KOPT-K1 (cell line): ENCODE measurements at regions not wholly inside any gene's neighbourhood (a gene's known extent, or its start where the extent isn't known, plus 50 kb on each side); places are given as distances from the start of the nearest gene placed in this dataset.

Experiments
- H3K27ac ChIP-seq: fragments of 200-600 bp; sonication (generic); 2 replicates; pipeline ENCODE4 v1.5.1; 2016; ENCODE audit warnings: antibody characterized with exemption, mild to moderate bottlenecking, low read depth, low read length; ENCODE audit not compliant: poor library complexity, severe bottlenecking
- H3K36me3 ChIP-seq: fragments of 200-600 bp; sonication (generic); 2 replicates; pipeline ENCODE4 v1.5.1; 2017; ENCODE audit warnings: antibody characterized with exemption, mild to moderate bottlenecking, low read length, moderate library complexity; ENCODE audit not compliant: insufficient read depth
- H3K9me3 ChIP-seq: fragments of 200-600 bp; sonication (generic); 2 replicates; pipeline ENCODE4 v1.5.1; 2017; ENCODE audit warnings: antibody characterized with exemption, low read length, mild to moderate bottlenecking; ENCODE audit not compliant: insufficient read depth, poor library complexity, severe bottlenecking

GRCh38 chr20:53706466-53707370 lies 113.1 kb upstream of the ZNF217 start:
- Histone ChIP-seq H3K9me3 (no peaks in the 10 kb centered on the region), H3K36me3 (no peaks in the 10 kb centered on the region), H3K27ac (peak overlapping the region; percentile 94)

- Histone ChIP-seq H3K36me3 (no peaks in the 10 kb centered on the region), H3K27ac (peak overlapping the region; percentile 94), H3K9me3 (no peaks in the 10 kb centered on the region)
Observed at GRCh38 chr20:53706008-53706465, 112.4 kb upstream of the ZNF217 start.

- no peaks in the 10 kb centered on the region for H3K9me3 ChIP-seq
- no peaks in the 10 kb centered on the region for H3K36me3 ChIP-seq
- no peak overlapping the region for H3K27ac ChIP-seq
Observed at GRCh38 chr20:53702617-53703016, 109.0 kb upstream of the ZNF217 start.

- no peaks in the 10 kb centered on the region for H3K9me3 ChIP-seq
- no peaks in the 10 kb centered on the region for H3K36me3 ChIP-seq
- H3K27ac ChIP-seq = no peak overlapping the region
Observed at GRCh38 chr20:53699906-53700305, 106.3 kb upstream of the ZNF217 start.

- no peaks in the 10 kb centered on the region for H3K36me3 ChIP-seq
- no peaks in the 10 kb centered on the region for H3K9me3 ChIP-seq
- H3K27ac ChIP-seq = no peak overlapping the region
Observed at GRCh38 chr20:53699085-53699674, 105.5 kb upstream of the ZNF217 start.

- Histone ChIP-seq H3K9me3 (no peaks in the 10 kb centered on the region), H3K36me3 (no peaks in the 10 kb centered on the region), H3K27ac (no peak overlapping the region)
Observed at GRCh38 chr20:53698371-53698978, 104.8 kb upstream of the ZNF217 start.

GRCh38 chr20:53695797-53696527 lies 102.3 kb upstream of the ZNF217 start:
- Histone ChIP-seq H3K9me3 (no peaks in the 10 kb centered on the region), H3K27ac (no peak overlapping the region), H3K36me3 (no peaks in the 10 kb centered on the region)

GRCh38 chr20:53693262-53693871 lies 99.7 kb upstream of the ZNF217 start:
- Histone ChIP-seq H3K9me3 (no peaks in the 10 kb centered on the region), H3K27ac (peak overlapping the region; percentile 62), H3K36me3 (no peaks in the 10 kb centered on the region)

GRCh38 chr20:53692465-53693067 lies 98.9 kb upstream of the ZNF217 start:
- Histone ChIP-seq H3K36me3 (no peaks in the 10 kb centered on the region), H3K27ac (peak overlapping the region; percentile 62), H3K9me3 (no peaks in the 10 kb centered on the region)

GRCh38 chr20:53691811-53692192 lies 98.2 kb upstream of the ZNF217 start:
- Histone ChIP-seq H3K27ac (peak overlapping the region; percentile 32), H3K36me3 (no peaks in the 10 kb centered on the region), H3K9me3 (no peaks in the 10 kb centered on the region)

- Histone ChIP-seq H3K36me3 (no peaks in the 10 kb centered on the region), H3K9me3 (no peaks in the 10 kb centered on the region), H3K27ac (peak overlapping the region; percentile 32)
Observed at GRCh38 chr20:53691060-53691810, 97.6 kb upstream of the ZNF217 start.

- Histone ChIP-seq H3K36me3 (no peaks in the 10 kb centered on the region), H3K9me3 (no peaks in the 10 kb centered on the region), H3K27ac (no peak overlapping the region)
Observed at GRCh38 chr20:53688085-53688484, 94.4 kb upstream of the ZNF217 start.

- H3K9me3 ChIP-seq = no peaks in the 10 kb centered on the region
- H3K36me3 ChIP-seq = no peaks in the 10 kb centered on the region
- H3K27ac ChIP-seq = peak overlapping the region; percentile 65
Observed at GRCh38 chr20:53685070-53685595, 91.5 kb upstream of the ZNF217 start.
